Mucosa of descending colon (tissue), 3 donors: ENCODE measurements at regions not wholly inside any gene's neighbourhood (a gene's known extent, or its start where the extent isn't known, plus 50 kb on each side); places are given as distances from the start of the nearest gene placed in this dataset.

Experiments used
- ATAC-seq: fragments of 200-7000 bp; cut with Tn5 transposase; one replicate; pipeline ENCODE4 v1.9.1; 2020; ENCODE audit warnings: mild to moderate bottlenecking, moderate library complexity
- DNase-seq, 3 donors: peaks; one replicate each; pipeline ENCODE4 v3.0.0-alpha.2; 2020
- H3K36me3 ChIP-seq: fragments of 200-600 bp; one replicate; pipeline ENCODE4 v1.8.0; 2021; ENCODE audit warnings: low read depth, mild to moderate bottlenecking
- H3K4me1 ChIP-seq: fragments of 200-600 bp; one replicate; pipeline ENCODE4 v1.8.0; 2021; ENCODE audit warnings: low read depth, mild to moderate bottlenecking
- H3K4me3 ChIP-seq: fragments of 200-600 bp; one replicate; pipeline ENCODE4 v1.8.0; 2021; ENCODE audit warnings: mild to moderate bottlenecking
- H3K9me3 ChIP-seq: fragments of 200-600 bp; one replicate; pipeline ENCODE4 v1.8.0; 2021; ENCODE audit warnings: mild to moderate bottlenecking
- intact Hi-C, 2 donors: fragments of 100-400 bp; cut with DNase I in 1 of 2; cut with micrococcal nuclease in 1 of 2; formaldehyde crosslinking; loops; one replicate each; pipeline versions ENCODE4 v1.11.0 to v1.11.1; 2022; cut with DNase I, micrococcal nuclease
- TF ChIP-seq, protein P1 (sequence below): fragments of 200-600 bp; IDR thresholded peaks from one replicate; pipeline ENCODE4 v1.8.0; 2022; ENCODE audit warnings: antibody characterized with exemption, mild to moderate bottlenecking
- donor health status: DM: no; HTN: no; CAD: no; lungs with moderate emphysema.
- donor health status: DM: no; HTN: no; CAD: no.
- donor health status: DM: no; HTN: yes; CAD: no.

GRCh38 chr7:22658031-22658430 lies 69.0 kb upstream of the IL6 start:
- no peak for ATAC-seq
- Histone ChIP-seq H3K36me3 (no peaks in the 10 kb centered on the region), H3K4me1 (no peaks in the 10 kb centered on the region), H3K4me3 (no peak overlapping the region), H3K9me3 (no peaks in the 10 kb centered on the region)
- TF ChIP-seq, protein P1, sequence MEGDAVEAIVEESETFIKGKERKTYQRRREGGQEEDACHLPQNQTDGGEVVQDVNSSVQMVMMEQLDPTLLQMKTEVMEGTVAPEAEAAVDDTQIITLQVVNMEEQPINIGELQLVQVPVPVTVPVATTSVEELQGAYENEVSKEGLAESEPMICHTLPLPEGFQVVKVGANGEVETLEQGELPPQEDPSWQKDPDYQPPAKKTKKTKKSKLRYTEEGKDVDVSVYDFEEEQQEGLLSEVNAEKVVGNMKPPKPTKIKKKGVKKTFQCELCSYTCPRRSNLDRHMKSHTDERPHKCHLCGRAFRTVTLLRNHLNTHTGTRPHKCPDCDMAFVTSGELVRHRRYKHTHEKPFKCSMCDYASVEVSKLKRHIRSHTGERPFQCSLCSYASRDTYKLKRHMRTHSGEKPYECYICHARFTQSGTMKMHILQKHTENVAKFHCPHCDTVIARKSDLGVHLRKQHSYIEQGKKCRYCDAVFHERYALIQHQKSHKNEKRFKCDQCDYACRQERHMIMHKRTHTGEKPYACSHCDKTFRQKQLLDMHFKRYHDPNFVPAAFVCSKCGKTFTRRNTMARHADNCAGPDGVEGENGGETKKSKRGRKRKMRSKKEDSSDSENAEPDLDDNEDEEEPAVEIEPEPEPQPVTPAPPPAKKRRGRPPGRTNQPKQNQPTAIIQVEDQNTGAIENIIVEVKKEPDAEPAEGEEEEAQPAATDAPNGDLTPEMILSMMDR: no peak
- no peak for DNase-seq
- intact Hi-C loops: no loop called here

DNA sequence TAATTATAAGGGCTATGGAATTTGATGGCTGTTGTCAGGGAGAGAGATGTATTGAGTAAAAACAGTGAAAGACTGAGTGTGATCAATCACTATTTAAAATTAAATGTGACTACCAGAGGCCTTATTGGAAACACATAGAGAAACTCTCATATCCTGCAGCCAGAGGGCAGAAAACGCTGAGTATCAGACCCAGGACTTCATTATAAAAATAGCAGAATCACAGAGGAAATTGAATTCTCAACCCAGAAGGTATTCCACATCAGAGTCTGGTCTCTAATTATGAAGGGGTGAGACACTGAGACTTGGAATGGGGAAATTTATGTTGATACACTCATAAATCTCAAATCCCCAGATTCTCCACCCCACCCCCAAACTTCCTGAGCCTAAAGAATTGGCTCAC lies 69.5 kb upstream of the IL6 start:
- Histone ChIP-seq H3K9me3 (no peaks in the 10 kb centered on the region), H3K4me3 (no peak overlapping the region), H3K36me3 (no peaks in the 10 kb centered on the region), H3K4me1 (no peaks in the 10 kb centered on the region)
- intact Hi-C loops: no loop called here
- no peak for ATAC-seq
- TF ChIP-seq, protein P1: no peak
- DNase-seq: no peak

DNA sequence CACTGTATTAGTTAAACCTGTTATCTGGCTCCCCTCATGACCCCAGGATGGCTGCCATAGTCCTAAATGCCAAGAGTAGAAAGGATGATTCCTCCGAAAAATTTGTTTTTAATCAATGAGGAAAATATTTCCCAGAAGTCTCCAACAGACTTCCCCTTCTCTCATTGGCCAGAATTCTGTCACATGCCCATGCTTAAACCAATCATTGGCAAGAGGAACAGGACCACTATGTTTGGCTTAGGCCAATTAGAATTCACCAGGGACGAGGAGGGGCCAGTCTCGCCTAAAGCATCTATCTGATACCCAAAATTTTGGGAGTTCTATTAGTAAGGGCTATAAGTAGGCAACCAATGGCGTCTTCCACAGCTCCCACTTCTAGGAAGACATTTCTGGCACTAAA lies 71.2 kb upstream of the IL6 start:
- intact Hi-C loops: no loop called here
- Histone ChIP-seq H3K4me1 (no peaks in the 10 kb centered on the region), H3K9me3 (no peaks in the 10 kb centered on the region), H3K36me3 (no peaks in the 10 kb centered on the region), H3K4me3 (no peak overlapping the region)
- DNase-seq: no peak
- TF ChIP-seq, protein P1: no peak
- ATAC-seq: no peak

- intact Hi-C loops: no loop called here
- no peak for DNase-seq
- no peaks in the 10 kb centered on the region for H3K4me1 ChIP-seq
- no peaks in the 10 kb centered on the region for H3K36me3 ChIP-seq
- H3K9me3 ChIP-seq: no peaks in the 10 kb centered on the region
- no peak for ATAC-seq
- no peak overlapping the region for H3K4me3 ChIP-seq
- TF ChIP-seq, protein P1: no peak
Observed at GRCh38 chr7:22654831-22655230, 72.2 kb upstream of the IL6 start.

GRCh38 chr7:22653951-22654350 lies 73.0 kb upstream of the IL6 start:
- Histone ChIP-seq H3K4me3 (no peak overlapping the region), H3K36me3 (no peaks in the 10 kb centered on the region), H3K9me3 (no peaks in the 10 kb centered on the region), H3K4me1 (no peaks in the 10 kb centered on the region)
- intact Hi-C loops: no loop called here
- ATAC-seq (no peak), DNase-seq (no peak)
- TF ChIP-seq, protein P1: no peak

- ATAC-seq: no peak
- TF ChIP-seq, protein P1: no peak
- H3K4me1 ChIP-seq: no peaks in the 10 kb centered on the region
- no peaks in the 10 kb centered on the region for H3K36me3 ChIP-seq
- DNase-seq: no peak
- no peak overlapping the region for H3K4me3 ChIP-seq
- peaks cover 4% of the 10 kb centered on the region for H3K9me3 ChIP-seq
- intact Hi-C loops: no loop called here
Observed at GRCh38 chr7:22651534-22652243, 75.3 kb upstream of the IL6 start.
